PFSK-1 (cell line): ENCODE measurements at regions not wholly inside any gene's neighbourhood (a gene's known extent, or its start where the extent isn't known, plus 50 kb on each side); places are given as distances from the start of the nearest gene placed in this dataset.

Experiments used
- FOXP2 ChIP-seq: optimal IDR thresholded peaks from 2 replicates; pipeline ENCODE3; 2011; ENCODE audit warnings: borderline replicate concordance, control low read depth, inconsistent platforms; ENCODE audit not compliant: insufficient read depth; ENCODE audit errors: extremely low read length, extremely low read depth
- POLR2AphosphoS5 ChIP-seq: IDR thresholded peaks from 2 replicates; pipeline ENCODE4 v1.6.1; 2012; ENCODE audit warnings: low read depth, mild to moderate bottlenecking, control low read depth, low read length, moderate library complexity
- SIN3A ChIP-seq: IDR thresholded peaks from 2 replicates; pipeline ENCODE4 v1.6.1; 2012; ENCODE audit warnings: mild to moderate bottlenecking, low read length, moderate library complexity, borderline replicate concordance; ENCODE audit not compliant: insufficient read depth
- TAF1 ChIP-seq: IDR thresholded peaks from 2 replicates; pipeline ENCODE4 v1.6.1; 2012; ENCODE audit warnings: low read length, control low read depth, borderline replicate concordance; ENCODE audit not compliant: insufficient read depth
- TF ChIP-seq, protein P1 (sequence below), 2 experiments: IDR thresholded peaks; 2 replicates each; pipeline versions ENCODE4 v1.6.1 to v1.8.0; 2011 to 2012; ENCODE audit warnings: low read depth in 2 of 2, low read length in 2 of 2, control low read depth in 1 of 2, inconsistent platforms in 1 of 2, mild to moderate bottlenecking in 1 of 2, moderate library complexity in 1 of 2; ENCODE audit not compliant: insufficient read depth in 1 of 2

GRCh38 chr3:160081958-160082533 lies 93.4 kb downstream of the IL12A start:
- TF ChIP-seq, protein P1, sequence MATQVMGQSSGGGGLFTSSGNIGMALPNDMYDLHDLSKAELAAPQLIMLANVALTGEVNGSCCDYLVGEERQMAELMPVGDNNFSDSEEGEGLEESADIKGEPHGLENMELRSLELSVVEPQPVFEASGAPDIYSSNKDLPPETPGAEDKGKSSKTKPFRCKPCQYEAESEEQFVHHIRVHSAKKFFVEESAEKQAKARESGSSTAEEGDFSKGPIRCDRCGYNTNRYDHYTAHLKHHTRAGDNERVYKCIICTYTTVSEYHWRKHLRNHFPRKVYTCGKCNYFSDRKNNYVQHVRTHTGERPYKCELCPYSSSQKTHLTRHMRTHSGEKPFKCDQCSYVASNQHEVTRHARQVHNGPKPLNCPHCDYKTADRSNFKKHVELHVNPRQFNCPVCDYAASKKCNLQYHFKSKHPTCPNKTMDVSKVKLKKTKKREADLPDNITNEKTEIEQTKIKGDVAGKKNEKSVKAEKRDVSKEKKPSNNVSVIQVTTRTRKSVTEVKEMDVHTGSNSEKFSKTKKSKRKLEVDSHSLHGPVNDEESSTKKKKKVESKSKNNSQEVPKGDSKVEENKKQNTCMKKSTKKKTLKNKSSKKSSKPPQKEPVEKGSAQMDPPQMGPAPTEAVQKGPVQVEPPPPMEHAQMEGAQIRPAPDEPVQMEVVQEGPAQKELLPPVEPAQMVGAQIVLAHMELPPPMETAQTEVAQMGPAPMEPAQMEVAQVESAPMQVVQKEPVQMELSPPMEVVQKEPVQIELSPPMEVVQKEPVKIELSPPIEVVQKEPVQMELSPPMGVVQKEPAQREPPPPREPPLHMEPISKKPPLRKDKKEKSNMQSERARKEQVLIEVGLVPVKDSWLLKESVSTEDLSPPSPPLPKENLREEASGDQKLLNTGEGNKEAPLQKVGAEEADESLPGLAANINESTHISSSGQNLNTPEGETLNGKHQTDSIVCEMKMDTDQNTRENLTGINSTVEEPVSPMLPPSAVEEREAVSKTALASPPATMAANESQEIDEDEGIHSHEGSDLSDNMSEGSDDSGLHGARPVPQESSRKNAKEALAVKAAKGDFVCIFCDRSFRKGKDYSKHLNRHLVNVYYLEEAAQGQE (IDR thresholded peaks at IDR 0.05; ENCODE audit: insufficient read depth in 1 of 2, low read depth in 2 of 2, low read length in 2 of 2) = no peak
- TF ChIP-seq POLR2AphosphoS5 (no peak), SIN3A (no peak), FOXP2 (no peak), TAF1 (no peak)

DNA sequence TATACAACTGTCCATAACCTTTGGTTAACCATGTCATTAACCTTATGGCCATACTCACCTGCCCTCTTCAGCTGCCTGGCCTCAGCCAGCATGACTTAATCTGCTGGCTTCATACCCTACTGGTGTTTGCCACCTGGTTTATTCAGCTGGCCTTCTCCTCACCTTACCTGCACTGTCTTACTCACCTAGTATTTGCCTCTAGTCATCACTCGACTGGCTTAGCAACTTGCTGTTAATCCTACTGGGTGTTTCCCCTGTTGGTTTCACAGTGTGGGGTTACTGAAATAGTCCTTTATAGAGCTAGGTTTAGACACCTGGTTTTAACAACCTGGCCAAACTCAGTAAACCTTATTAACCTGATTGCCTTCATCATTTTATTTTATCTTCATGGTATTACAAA lies 96.4 kb downstream of the IL12A start:
- TF ChIP-seq POLR2AphosphoS5 (no peak), TAF1 (no peak), FOXP2 (no peak), SIN3A (no peak)
- TF ChIP-seq, protein P1 (IDR thresholded peaks at IDR 0.05; ENCODE audit: insufficient read depth in 1 of 2, low read depth in 2 of 2, low read length in 2 of 2) = no peak

GRCh38 chr3:160088492-160089137 lies 100.0 kb downstream of the IL12A start:
- no peak for TF ChIP-seq FOXP2
- TF ChIP-seq TAF1 = no peak
- TF ChIP-seq SIN3A = no peak
- TF ChIP-seq, protein P1 (IDR thresholded peaks at IDR 0.05; ENCODE audit: insufficient read depth in 1 of 2, low read depth in 2 of 2, low read length in 2 of 2) = no peak
- no peak for TF ChIP-seq POLR2AphosphoS5

DNA sequence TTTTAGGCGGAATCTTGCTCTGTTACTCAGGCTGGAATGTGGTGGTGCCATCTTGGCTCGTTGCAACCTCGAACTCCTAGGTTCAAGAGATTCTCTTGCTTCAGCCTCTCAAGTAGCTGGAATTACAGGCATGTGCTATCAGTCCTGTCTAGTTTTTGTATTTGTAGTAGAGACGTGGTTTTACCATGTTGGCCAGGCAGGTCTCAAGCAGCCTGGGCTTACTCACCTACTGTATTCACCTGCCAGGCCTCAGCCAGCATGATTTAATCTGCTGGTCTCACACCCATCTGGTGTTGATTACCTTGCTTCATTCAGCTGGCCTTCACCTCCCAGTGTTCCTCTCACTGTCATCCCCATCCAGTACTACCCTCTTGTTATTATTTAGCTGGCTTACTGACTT lies 102.0 kb downstream of the IL12A start:
- TF ChIP-seq POLR2AphosphoS5 = no peak

- TF ChIP-seq, protein P1 (IDR thresholded peaks at IDR 0.05; ENCODE audit: insufficient read depth in 1 of 2, low read depth in 2 of 2, low read length in 2 of 2) = no peak
- TF ChIP-seq TAF1 (no peak), POLR2AphosphoS5 (no peak), FOXP2 (no peak), SIN3A (no peak)
Measured at GRCh38 chr3:160091441-160091840, 102.8 kb downstream of the IL12A start.
